ENCODE measurements at regions not wholly inside any gene's neighbourhood (a gene's known extent, or its start where the extent isn't known, plus 50 kb on each side); places are given as distances from the start of the nearest gene placed in this dataset.

DNA sequence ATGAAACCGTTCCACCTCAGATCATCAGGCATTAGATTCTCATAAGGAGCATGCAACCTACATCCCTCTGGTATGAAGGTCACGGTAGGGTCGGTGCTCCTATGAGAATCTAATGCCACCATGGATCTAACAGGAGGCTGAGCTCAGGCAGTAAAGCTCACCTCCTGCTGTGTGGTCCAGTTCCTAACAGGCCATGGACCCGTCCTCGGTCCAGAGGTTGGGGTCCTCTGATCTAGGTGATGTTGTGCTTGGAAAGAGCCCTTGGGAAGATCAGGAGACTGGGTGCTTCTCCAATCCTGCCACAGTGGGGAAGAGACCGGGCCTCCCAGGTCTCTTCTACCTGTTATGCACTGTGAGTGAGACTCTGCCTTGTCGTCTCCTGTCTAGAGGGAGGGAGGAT, 104.6 kb downstream of the ACKR3 start:
- no peak for TF ChIP-seq EZH2 (IDR thresholded peaks at IDR 0.05)
- TF ChIP-seq POLR2AphosphoS5 (IDR thresholded peaks at IDR 0.05; ENCODE audit: borderline replicate concordance, low read depth, low read length): no peak
- TF ChIP-seq FOXP2 (optimal IDR thresholded peaks at IDR 0.05; ENCODE audit: control extremely low read depth, extremely low read length, insufficient read depth): no peak
